Stimulated activated memory B cell treated with anti-CD40 and anti-IgM and Interleukin-4, amounts not matched to agents 10 μg/mL and 1 μg/mL and 100 μg/mL, for 72 hours (primary cell): ENCODE measurements at regions not wholly inside any gene's neighbourhood (a gene's known extent, or its start where the extent isn't known, plus 50 kb on each side); places are given as distances from the start of the nearest gene placed in this dataset.

Experiments
- ATAC-seq: fragments of 150-1000 bp; cut with Tn5 transposase; 2 replicates; pipeline ENCODE4 v1.10.0; 2021
- H3K27ac Mint-ChIP-seq: one replicate; pipeline ENCODE4 v1.8.0; 2022; ENCODE audit warnings: mild to moderate bottlenecking, mixed read lengths
- H3K27me3 Mint-ChIP-seq: one replicate; pipeline ENCODE4 v1.8.0; 2022; ENCODE audit warnings: mixed read lengths
- H3K36me3 Mint-ChIP-seq: one replicate; pipeline ENCODE4 v1.8.0; 2022; ENCODE audit warnings: mixed read lengths
- H3K4me1 Mint-ChIP-seq: one replicate; pipeline ENCODE4 v1.8.0; 2022; ENCODE audit warnings: mixed read lengths
- H3K4me3 Mint-ChIP-seq: one replicate; pipeline ENCODE4 v1.8.0; 2022; ENCODE audit warnings: mild to moderate bottlenecking, moderate library complexity, mixed read lengths
- H3K9me3 Mint-ChIP-seq: one replicate; pipeline ENCODE4 v1.8.0; 2022; ENCODE audit warnings: mixed read lengths

DNA sequence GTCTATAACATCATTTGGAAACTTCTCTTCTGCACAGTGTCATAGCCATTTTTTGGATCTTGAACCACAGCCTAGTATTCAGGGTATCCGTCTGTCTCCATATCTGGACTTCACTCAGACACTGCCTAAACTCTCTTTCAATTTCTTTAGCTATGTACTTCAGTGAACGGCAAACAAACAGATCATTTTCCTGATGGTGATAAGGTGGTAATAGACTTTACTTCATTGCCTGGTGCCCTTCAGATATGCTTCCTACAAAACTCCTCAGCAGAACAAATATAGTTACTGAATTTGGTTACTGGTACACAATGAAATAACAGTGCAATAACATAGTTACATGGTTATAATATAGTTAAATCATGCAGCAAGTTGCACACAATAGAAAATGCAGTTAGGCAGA is 348.2 kb downstream of the ZSWIM6 start:
- H3K36me3 Mint-ChIP-seq, result no peaks in the 10 kb centered on the region
- ATAC-seq, result no peak
- no peak overlapping the region for H3K4me3 Mint-ChIP-seq
- peaks cover 12% of the 10 kb centered on the region for H3K27me3 Mint-ChIP-seq
- H3K27ac Mint-ChIP-seq, result no peak overlapping the region
- no peaks in the 10 kb centered on the region for H3K9me3 Mint-ChIP-seq
- H3K4me1 Mint-ChIP-seq, result no peaks in the 10 kb centered on the region

DNA sequence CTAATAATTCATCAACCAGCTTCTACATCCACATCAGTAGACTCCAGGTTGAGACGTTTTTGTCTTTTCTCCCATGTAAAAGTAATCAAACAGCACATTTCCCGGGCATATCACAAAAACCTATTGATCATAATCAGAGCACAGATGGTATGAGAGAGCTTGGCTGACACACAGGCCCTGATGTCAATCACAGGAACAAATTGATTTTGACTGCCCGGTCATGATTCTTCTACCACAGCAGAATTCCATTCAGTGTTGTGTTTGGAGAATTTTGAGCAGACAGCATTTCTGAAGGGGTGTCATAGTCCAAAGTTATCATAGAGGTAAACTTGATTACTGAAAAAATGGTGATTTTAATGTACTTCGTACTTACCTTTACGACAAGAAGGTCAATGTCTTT is 351.1 kb downstream of the ZSWIM6 start:
- no peak for ATAC-seq
- Mint-ChIP-seq H3K4me3 (no peak overlapping the region), H3K27me3 (peaks cover 35% of the 10 kb centered on the region), H3K27ac (no peak overlapping the region), H3K9me3 (no peaks in the 10 kb centered on the region), H3K4me1 (no peaks in the 10 kb centered on the region), H3K36me3 (no peaks in the 10 kb centered on the region)

DNA sequence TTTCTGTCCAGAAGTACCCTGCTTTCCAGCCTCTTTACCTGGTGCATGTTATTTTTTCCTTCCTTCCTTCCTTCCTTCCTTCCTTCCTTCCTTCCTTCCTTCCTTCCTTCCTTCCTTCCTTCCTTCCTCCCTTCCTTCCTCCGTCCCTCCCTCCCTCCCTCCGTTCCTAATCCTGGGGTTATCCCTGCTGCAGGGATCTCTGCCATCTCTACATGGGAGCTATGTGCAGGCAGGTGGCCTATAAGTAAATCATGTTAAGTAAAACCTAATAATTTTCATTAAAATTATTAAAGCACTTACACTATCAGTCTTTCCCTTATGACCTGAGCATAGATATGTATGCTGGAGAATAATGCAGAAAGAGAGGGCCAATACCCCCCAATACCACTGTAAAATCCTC is 351.9 kb downstream of the ZSWIM6 start:
- ATAC-seq, result no peak
- no peak overlapping the region for H3K4me3 Mint-ChIP-seq
- H3K27ac Mint-ChIP-seq, result no peak overlapping the region
- H3K9me3 Mint-ChIP-seq, result no peaks in the 10 kb centered on the region
- H3K36me3 Mint-ChIP-seq, result no peaks in the 10 kb centered on the region
- no peaks in the 10 kb centered on the region for H3K4me1 Mint-ChIP-seq
- H3K27me3 Mint-ChIP-seq, result peaks cover 32% of the 10 kb centered on the region

DNA sequence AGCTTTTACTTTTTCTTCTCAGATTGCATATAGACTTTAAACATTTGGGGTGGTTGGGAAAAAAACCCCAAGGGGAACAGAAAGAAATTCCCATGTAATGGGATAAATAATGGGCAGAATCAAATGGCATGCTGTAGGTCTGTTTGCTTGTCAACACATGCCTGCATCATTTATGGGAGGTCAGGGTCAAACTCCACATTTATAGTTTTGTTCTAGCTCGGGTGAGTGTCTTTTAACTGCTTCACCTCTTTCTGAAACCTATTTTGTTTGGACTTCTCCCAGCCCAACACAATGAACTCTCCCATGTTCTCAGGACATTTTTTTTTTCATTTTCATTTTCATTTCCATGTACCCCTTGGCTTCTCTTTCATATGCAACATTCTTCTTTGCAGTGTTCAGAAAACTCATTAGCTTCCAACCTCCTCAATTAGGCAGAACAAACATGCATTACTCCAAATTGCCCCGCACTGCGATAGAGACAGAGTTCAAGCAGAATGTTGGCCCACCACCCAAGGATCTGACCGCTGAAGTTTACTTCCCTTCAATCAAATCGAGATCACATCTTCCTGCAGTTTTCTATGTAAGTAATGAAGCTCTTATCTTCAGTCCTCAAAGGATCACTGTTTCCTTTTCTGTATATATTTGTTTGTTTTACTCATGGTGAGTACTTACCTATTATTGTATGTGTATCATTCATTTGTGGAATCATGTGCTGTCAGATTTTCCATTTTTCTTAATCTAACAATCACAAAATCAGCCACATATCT is 354.6 kb downstream of the ZSWIM6 start:
- ATAC-seq, result no peak
- H3K9me3 Mint-ChIP-seq, result no peaks in the 10 kb centered on the region
- no peak overlapping the region for H3K27ac Mint-ChIP-seq
- H3K27me3 Mint-ChIP-seq, result peaks cover 32% of the 10 kb centered on the region
- no peaks in the 10 kb centered on the region for H3K4me1 Mint-ChIP-seq
- H3K36me3 Mint-ChIP-seq, result no peaks in the 10 kb centered on the region
- no peak overlapping the region for H3K4me3 Mint-ChIP-seq

DNA sequence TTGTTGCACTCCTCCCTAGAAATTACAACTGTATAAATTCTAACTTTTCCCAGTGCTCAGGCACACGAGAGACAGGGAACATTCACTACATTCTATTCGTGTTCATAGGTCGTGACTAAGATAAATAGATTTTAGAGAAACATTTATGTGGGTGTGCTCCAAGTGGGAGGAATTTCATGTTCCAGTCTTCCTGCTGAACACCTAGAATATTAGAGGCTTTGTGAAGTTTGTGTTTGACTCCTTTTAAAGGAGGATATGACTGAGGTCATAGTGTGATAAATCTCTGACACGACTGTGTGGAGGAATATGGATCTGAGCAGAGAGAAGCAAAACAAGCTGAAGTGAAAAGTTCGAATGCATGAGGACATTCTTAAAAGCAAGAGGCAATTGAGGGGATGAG is 355.3 kb downstream of the ZSWIM6 start:
- no peaks in the 10 kb centered on the region for H3K4me1 Mint-ChIP-seq
- H3K27ac Mint-ChIP-seq, result no peak overlapping the region
- no peak for ATAC-seq
- H3K27me3 Mint-ChIP-seq, result peaks cover 32% of the 10 kb centered on the region
- no peaks in the 10 kb centered on the region for H3K36me3 Mint-ChIP-seq
- no peaks in the 10 kb centered on the region for H3K9me3 Mint-ChIP-seq
- no peak overlapping the region for H3K4me3 Mint-ChIP-seq

DNA sequence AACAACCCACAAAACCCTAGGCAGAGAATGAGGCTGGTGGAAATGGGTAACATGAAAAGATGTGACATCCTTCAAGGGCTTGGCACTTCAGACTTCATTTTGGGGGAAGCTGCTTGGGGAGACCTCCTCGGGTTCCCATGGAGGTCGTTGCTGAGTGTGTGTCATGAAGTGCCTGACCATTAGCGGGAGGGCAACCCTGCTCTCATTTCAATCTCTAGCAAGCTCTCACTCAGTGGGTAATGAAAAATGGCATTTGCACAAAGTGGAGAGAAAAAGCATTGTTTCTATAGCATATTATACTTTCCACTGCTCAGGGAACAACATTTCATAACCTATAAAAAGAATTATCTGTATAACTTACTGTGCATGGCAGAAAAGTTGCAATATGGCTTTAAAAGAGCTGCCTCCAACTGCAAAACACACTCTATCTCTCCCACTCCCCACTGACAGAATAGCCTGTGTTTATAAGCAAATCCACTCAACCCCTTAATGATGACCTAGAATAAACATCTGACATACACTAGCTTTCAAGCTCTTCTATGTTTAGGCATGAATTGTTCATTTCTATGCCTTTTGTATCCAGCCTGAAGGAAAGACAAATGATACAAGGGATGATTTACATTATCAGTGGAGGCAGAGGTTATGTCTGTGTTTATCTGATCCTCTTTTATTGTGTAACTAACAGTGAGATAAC is 357.2 kb downstream of the ZSWIM6 start:
- Mint-ChIP-seq H3K4me3 (no peak overlapping the region), H3K36me3 (no peaks in the 10 kb centered on the region), H3K4me1 (no peaks in the 10 kb centered on the region), H3K9me3 (no peaks in the 10 kb centered on the region), H3K27ac (no peak overlapping the region), H3K27me3 (peaks cover 32% of the 10 kb centered on the region)
- no peak for ATAC-seq

DNA sequence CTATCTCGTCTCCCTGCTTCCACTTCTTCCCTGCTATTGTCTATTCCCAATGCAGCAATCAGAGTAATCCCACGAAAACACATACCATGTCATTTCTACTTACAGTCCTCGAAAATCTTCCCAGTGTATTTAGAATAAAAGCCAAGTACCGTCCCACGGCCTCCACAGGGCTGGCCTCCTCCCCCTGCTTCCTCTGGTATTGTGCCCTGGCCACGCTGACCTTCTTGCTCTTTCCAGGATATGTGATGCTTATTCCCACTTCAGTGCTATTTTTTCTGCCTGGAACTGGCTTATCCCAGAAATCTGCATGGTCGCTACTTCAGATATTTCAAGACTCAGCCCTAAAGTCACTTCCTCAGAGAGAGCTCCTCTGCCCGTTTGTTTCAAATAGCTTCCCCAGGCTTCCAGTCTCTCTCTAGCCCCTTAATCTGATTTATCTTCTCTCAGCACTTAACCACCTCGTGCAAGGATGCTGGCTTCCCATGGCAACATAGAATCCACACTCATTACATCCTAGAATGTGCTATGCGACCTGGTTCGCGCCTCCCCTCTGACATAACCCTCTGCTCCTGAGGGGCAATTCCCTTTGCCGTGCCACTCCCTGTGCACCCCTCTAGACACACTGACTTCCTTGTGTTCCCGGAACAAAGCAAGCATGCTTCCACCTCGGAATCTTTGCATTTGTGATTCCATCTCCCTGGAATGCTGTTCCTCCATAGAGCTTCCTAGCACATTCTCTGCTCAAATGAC is 365.9 kb downstream of the ZSWIM6 start:
- Mint-ChIP-seq H3K9me3 (no peaks in the 10 kb centered on the region), H3K27me3 (peaks cover 7% of the 10 kb centered on the region), H3K4me1 (no peaks in the 10 kb centered on the region), H3K4me3 (no peak overlapping the region), H3K27ac (no peak overlapping the region), H3K36me3 (no peaks in the 10 kb centered on the region)
- no peak for ATAC-seq

DNA sequence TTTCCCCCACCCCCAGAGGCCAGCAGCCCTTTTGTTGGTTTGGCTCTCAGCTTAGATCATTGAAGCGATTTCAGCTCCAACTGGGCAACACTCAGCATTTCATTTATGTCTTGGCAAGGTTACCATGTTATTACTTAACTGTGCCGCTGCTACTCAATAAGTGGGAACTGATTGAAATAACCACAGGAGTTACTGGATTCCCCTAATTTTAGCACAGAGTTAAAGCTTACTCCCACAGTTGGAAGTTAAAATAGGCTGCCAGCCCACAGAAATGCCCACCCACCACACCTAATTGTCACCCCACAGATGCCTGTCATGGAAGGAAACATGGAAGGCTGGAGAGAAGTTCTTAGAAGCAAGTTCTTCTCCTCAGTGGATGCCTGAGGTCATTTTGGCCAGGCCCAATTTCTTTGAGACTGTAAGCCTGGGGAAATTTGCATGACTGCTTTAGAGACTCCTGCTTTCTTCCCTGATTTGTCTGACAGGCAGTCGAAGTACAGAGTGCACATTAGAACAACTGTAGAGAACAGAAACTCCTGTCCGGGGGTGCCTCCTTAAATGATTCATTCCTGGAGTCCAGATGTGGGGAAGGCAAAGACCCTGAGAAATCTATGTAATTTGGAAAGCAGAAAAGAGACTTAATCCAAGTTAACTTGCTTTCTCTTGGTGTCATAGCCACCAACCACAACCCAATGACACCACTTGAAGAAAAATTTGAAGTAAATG is 370.0 kb downstream of the ZSWIM6 start:
- no peaks in the 10 kb centered on the region for H3K36me3 Mint-ChIP-seq
- peak; percentile 67 for ATAC-seq
- H3K4me3 Mint-ChIP-seq, result no peak overlapping the region
- H3K27me3 Mint-ChIP-seq, result peaks cover 16% of the 10 kb centered on the region
- no peaks in the 10 kb centered on the region for H3K9me3 Mint-ChIP-seq
- H3K4me1 Mint-ChIP-seq, result no peaks in the 10 kb centered on the region
- no peak overlapping the region for H3K27ac Mint-ChIP-seq

DNA sequence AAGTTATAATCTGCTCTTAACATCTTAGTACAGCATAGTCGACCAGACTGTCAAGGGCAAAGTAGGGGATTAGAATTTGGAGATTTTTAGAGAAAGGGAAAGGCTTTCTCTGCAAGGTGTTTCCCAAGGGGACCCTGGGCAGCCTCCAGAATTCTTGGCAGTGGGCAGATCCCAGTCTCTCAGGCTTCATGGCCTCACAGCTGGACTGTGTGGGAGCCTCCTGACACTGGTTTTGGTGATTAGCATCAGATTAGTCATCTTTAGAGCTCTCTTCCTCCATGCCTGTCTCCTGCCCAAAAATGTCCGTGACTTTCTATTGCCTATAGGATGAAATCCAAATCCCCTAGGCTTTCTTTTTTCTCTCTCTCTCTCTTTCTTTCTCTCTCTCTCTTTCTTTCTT is 370.7 kb downstream of the ZSWIM6 start:
- Mint-ChIP-seq H3K27me3 (peaks cover 16% of the 10 kb centered on the region), H3K36me3 (no peaks in the 10 kb centered on the region), H3K9me3 (no peaks in the 10 kb centered on the region)

DNA sequence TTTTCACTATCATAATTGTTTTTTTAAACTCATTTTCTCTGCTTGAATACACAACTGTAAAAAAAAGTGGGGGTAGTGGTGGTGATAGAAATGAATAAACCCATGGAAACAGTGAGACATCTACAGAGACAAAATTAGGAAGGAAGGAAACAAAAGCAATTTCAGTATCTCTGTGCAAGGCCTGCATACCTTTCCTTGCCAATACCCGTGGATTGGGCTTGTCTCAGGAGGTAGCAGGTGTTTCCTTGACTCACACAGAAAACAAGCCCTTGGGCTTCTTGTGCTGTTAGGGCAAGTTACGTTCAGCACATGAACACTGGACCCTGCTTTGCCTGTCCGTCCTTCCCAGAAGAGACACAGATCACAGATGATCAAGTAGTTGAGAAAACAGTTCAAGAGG is 372.2 kb downstream of the ZSWIM6 start:
- peaks cover 16% of the 10 kb centered on the region for H3K27me3 Mint-ChIP-seq

More for the DNA sequence above, 370.7 kb downstream of the ZSWIM6 start:
- H3K27ac Mint-ChIP-seq, result no peak overlapping the region
- no peaks in the 10 kb centered on the region for H3K4me1 Mint-ChIP-seq
- H3K4me3 Mint-ChIP-seq, result no peak overlapping the region
- ATAC-seq, result no peak

DNA sequence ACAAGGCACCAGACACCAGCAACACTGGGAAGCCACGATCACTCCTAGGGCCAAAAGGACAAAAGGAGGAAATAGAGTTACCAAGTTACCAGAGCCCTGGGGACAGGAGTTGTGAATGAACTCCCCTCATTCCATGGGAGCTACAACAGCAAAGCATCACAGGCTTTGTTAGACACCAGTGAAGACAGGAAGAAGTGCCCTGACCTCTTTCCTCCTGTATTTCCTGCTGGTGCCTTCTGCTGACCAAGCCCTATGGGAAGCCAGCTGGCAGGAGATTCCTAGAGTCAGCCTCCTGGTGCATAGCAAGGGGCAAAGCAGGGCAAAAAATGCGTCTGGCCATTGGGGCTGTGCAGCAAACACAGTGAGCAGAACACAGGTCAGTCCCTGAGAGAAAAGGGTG is 374.7 kb downstream of the ZSWIM6 start:
- Mint-ChIP-seq H3K9me3 (peaks cover 4% of the 10 kb centered on the region), H3K4me3 (no peak overlapping the region), H3K27me3 (peaks cover 10% of the 10 kb centered on the region), H3K27ac (no peak overlapping the region), H3K36me3 (no peaks in the 10 kb centered on the region), H3K4me1 (no peaks in the 10 kb centered on the region)
- no peak for ATAC-seq

More for the DNA sequence above, 372.2 kb downstream of the ZSWIM6 start:
- no peaks in the 10 kb centered on the region for H3K4me1 Mint-ChIP-seq
- no peak overlapping the region for H3K27ac Mint-ChIP-seq
- peak; percentile 51 for ATAC-seq
- no peak overlapping the region for H3K4me3 Mint-ChIP-seq
- H3K9me3 Mint-ChIP-seq, result no peaks in the 10 kb centered on the region
- no peaks in the 10 kb centered on the region for H3K36me3 Mint-ChIP-seq

DNA sequence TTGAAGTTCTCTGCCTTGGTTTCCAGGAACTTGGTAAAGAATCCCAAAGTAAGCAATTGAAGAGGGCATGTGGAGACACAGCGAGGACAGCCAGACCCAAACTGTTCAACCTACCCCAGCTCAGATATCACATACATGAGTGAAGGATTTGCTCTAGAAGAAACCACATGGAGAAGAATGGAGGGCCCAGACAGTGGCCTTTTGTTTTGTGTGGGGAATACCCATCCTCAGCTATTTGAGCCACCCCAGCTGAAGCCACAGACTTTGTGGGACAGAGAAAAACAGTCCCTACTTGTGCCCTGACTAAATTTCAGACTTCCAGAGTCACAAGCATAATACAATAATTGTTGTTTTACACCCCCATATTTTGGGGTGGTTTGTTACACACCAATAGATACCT is 387.1 kb downstream of the ZSWIM6 start:
- no peaks in the 10 kb centered on the region for H3K4me1 Mint-ChIP-seq
- no peaks in the 10 kb centered on the region for H3K27me3 Mint-ChIP-seq
- ATAC-seq, result no peak
- H3K4me3 Mint-ChIP-seq, result no peak overlapping the region
- no peak overlapping the region for H3K27ac Mint-ChIP-seq
- H3K36me3 Mint-ChIP-seq, result no peaks in the 10 kb centered on the region
- peaks cover 13% of the 10 kb centered on the region for H3K9me3 Mint-ChIP-seq

DNA sequence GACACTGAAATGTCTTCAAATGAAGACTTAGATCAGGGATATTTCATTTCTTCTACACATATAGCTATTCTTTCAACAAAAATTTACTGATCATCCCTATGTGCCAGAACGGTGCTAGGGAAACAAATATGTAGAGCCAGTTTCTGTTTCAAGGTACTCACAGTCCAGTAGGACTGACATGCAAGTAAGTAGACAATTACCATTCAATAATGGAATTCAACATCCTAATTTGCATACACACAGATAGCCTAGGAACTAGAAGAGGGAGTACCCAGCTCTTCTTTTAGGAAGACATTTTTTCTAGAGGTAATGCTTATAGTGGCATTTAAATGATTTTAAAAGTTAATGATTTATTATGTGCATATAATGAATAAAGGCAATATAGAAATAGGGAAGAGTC is 388.8 kb downstream of the ZSWIM6 start:
- no peak for ATAC-seq
- peaks cover 13% of the 10 kb centered on the region for H3K9me3 Mint-ChIP-seq
- no peak overlapping the region for H3K4me3 Mint-ChIP-seq
- H3K27ac Mint-ChIP-seq, result no peak overlapping the region
- no peaks in the 10 kb centered on the region for H3K4me1 Mint-ChIP-seq
- H3K36me3 Mint-ChIP-seq, result no peaks in the 10 kb centered on the region
- peaks cover 3% of the 10 kb centered on the region for H3K27me3 Mint-ChIP-seq

DNA sequence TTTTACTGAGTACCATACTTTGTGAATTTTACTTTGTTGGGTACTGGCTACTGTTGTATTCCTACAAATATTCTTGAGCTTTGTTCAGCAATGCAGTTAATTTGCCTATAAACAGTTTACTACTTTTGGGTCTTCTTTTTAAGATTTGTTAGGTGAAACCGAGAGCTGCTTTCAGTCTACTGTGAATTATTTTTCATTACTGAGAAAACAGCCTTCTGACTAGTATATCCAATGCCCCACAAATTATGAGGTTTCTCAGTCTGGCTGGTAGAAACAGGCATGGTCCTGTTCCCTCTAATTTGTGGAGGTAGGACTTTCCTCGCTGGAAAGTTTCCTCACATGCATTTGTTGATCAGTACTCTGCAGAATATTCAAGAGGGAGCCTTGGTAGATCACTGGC is 392.0 kb downstream of the ZSWIM6 start:
- Mint-ChIP-seq H3K4me3 (no peak overlapping the region), H3K27ac (no peak overlapping the region), H3K9me3 (peaks cover 13% of the 10 kb centered on the region), H3K27me3 (peaks cover 8% of the 10 kb centered on the region), H3K4me1 (no peaks in the 10 kb centered on the region), H3K36me3 (no peaks in the 10 kb centered on the region)
- ATAC-seq, result no peak

DNA sequence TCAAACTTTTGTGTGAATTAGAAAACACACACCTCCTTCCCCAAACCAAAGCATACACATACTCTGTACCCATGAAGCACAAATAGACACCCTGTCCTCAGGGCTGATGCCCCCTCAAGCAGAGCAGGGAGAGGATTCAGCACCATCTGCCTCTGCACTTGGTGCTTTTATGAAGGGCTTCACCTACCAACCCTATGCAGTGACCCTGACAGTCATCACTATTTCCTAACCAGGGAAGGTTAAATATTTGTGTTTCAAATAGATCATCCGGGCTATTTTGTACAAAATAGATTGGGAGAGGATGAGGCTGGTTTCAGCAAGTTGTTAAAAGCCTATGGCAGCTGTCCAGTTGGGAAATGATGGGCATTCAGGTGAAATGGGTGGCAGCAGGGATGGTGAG is 396.2 kb downstream of the ZSWIM6 start:
- H3K4me3 Mint-ChIP-seq, result no peak overlapping the region
- H3K9me3 Mint-ChIP-seq, result peaks cover 2% of the 10 kb centered on the region
- ATAC-seq, result no peak
- peaks cover 30% of the 10 kb centered on the region for H3K27me3 Mint-ChIP-seq
- no peaks in the 10 kb centered on the region for H3K4me1 Mint-ChIP-seq
- H3K27ac Mint-ChIP-seq, result no peak overlapping the region
- no peaks in the 10 kb centered on the region for H3K36me3 Mint-ChIP-seq
